ENCODE measurements at regions not wholly inside any gene's neighbourhood (a gene's known extent, or its start where the extent isn't known, plus 50 kb on each side); places are given as distances from the start of the nearest gene placed in this dataset.

DNA sequence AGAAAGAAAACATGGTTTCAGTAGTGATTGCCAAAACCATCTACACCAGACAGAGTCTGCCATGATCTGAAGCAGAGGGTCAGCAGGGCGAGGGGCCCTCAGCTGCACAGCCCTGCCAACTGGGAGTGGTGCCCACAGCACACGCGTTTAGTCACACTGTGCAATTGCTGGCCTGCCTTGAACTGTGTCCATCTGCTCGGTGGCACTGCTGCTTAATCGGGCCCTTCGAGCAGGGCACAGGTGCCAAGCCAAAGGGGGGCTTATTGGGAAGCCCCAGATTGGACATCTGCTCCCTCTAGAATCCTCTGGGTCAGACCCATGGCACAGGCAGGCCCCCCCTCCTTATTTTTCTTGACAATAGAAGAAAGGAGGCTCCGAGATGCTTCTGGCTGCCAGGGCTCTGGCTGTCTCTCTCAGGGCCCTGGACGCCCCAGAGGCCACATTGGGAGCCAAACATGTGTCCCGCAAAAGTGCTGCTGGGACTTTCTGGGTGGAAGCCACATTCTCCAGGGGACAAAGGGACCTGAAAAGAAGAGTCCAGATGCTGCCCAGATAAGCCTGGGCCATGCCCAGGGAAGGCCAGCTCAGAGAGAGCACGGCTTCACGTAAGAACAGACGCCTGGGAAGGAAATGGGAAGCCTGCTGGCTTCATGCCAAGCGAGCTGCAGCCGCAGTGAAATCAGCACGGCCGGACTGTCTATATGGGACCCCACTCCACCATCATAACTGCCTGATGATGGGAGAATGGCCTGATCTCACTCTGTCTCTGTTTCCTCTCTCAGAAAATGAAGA is 349.2 kb downstream of the GADD45G start:
- no peaks in the 10 kb centered on the region for H4K20me1 ChIP-seq (ENCODE audit: insufficient read depth, low read length)
- H3K36me3 ChIP-seq (ENCODE audit: insufficient read depth, low read length), result no peaks in the 10 kb centered on the region
- no peaks in the 10 kb centered on the region for H3K79me2 ChIP-seq (ENCODE audit: insufficient read depth, low read length)
- no peak overlapping the region for H3K27ac ChIP-seq (ENCODE audit: low read depth, low read length, poor library complexity, severe bottlenecking)
- H3K9me2 ChIP-seq (ENCODE audit: low read depth, low read length), result no peaks in the 10 kb centered on the region
- H2AFZ ChIP-seq (ENCODE audit: low read length), result no peak overlapping the region
- no peaks in the 10 kb centered on the region for H3K4me1 ChIP-seq (ENCODE audit: insufficient read depth, low read length, severe bottlenecking)
- no peaks in the 10 kb centered on the region for H3K27me3 ChIP-seq (ENCODE audit: insufficient read depth, low read length)
- no peak overlapping the region for H3K4me3 ChIP-seq (ENCODE audit: low read depth, low read length, poor library complexity, severe bottlenecking)
- H3K9me3 ChIP-seq (ENCODE audit: low read length), result no peaks in the 10 kb centered on the region
- no peak for TF ChIP-seq EZH2 (IDR thresholded peaks at IDR 0.05; ENCODE audit: borderline replicate concordance, low read length)
- TF ChIP-seq, protein P1, sequence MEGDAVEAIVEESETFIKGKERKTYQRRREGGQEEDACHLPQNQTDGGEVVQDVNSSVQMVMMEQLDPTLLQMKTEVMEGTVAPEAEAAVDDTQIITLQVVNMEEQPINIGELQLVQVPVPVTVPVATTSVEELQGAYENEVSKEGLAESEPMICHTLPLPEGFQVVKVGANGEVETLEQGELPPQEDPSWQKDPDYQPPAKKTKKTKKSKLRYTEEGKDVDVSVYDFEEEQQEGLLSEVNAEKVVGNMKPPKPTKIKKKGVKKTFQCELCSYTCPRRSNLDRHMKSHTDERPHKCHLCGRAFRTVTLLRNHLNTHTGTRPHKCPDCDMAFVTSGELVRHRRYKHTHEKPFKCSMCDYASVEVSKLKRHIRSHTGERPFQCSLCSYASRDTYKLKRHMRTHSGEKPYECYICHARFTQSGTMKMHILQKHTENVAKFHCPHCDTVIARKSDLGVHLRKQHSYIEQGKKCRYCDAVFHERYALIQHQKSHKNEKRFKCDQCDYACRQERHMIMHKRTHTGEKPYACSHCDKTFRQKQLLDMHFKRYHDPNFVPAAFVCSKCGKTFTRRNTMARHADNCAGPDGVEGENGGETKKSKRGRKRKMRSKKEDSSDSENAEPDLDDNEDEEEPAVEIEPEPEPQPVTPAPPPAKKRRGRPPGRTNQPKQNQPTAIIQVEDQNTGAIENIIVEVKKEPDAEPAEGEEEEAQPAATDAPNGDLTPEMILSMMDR (IDR thresholded peaks at IDR 0.05; ENCODE audit: low read length), result no peak
- no peak overlapping the region for H3K9ac ChIP-seq (ENCODE audit: low read length)
- no peaks in the 10 kb centered on the region for H3F3A ChIP-seq (ENCODE audit: insufficient read depth, low read length)
- no peak overlapping the region for H3K4me2 ChIP-seq (ENCODE audit: low read length)

DNA sequence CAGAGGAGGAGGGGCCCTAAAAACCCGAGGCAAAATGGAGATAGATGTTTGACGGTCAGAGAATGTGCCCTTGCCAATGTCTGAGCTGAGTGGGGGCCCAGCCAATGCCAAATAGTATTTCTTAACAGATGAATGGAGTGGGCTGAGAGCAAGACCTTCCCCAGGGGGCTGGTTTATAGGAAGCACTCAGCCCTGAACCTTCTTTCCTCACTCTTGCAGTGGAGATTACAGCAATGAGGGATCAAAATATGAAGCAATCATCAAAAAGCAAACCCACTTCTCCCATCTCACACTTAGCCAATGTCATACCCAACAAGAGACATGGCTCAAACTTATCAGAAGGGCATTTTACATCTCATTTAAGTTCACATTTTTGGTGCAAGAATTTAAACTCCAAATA is 350.3 kb downstream of the GADD45G start:
- no peak overlapping the region for H3K9ac ChIP-seq (ENCODE audit: low read length)
- no peaks in the 10 kb centered on the region for H3K4me1 ChIP-seq (ENCODE audit: insufficient read depth, low read length, severe bottlenecking)
- no peaks in the 10 kb centered on the region for H3K79me2 ChIP-seq (ENCODE audit: insufficient read depth, low read length)
- no peaks in the 10 kb centered on the region for H3K27me3 ChIP-seq (ENCODE audit: insufficient read depth, low read length)
- TF ChIP-seq EZH2 (IDR thresholded peaks at IDR 0.05; ENCODE audit: borderline replicate concordance, low read length), result no peak
- TF ChIP-seq, protein P1 (IDR thresholded peaks at IDR 0.05; ENCODE audit: low read length), result no peak
- H3K4me3 ChIP-seq (ENCODE audit: low read depth, low read length, poor library complexity, severe bottlenecking), result no peak overlapping the region
- no peaks in the 10 kb centered on the region for H3K9me2 ChIP-seq (ENCODE audit: low read depth, low read length)
- no peaks in the 10 kb centered on the region for H3K9me3 ChIP-seq (ENCODE audit: low read length)
- no peak overlapping the region for H2AFZ ChIP-seq (ENCODE audit: low read length)
- no peaks in the 10 kb centered on the region for H4K20me1 ChIP-seq (ENCODE audit: insufficient read depth, low read length)
- no peaks in the 10 kb centered on the region for H3F3A ChIP-seq (ENCODE audit: insufficient read depth, low read length)
- no peaks in the 10 kb centered on the region for H3K36me3 ChIP-seq (ENCODE audit: insufficient read depth, low read length)
- H3K4me2 ChIP-seq (ENCODE audit: low read length), result no peak overlapping the region
- no peak overlapping the region for H3K27ac ChIP-seq (ENCODE audit: low read depth, low read length, poor library complexity, severe bottlenecking)

DNA sequence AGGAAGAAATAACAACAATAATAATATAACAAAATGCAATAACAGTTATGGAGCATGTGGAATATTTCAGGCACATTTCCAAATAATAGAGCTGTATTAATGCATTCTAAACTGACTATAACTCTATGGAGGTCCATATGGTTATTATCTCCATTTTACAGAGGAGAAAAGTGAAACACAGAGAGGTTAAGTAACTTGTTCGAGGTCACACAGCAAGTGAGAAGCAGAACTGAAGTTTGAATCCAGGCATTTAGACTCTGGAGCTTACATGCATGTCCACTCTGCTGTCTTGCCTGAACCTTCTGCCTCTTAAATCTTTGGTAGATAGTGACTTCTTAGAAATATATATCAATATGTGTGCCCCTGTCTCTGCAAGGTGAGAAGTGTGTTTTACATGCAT is 350.8 kb downstream of the GADD45G start:
- TF ChIP-seq, protein P1 (IDR thresholded peaks at IDR 0.05; ENCODE audit: low read length), result no peak
- no peak for TF ChIP-seq EZH2 (IDR thresholded peaks at IDR 0.05; ENCODE audit: borderline replicate concordance, low read length)
- Histone ChIP-seq H3K4me1 (ENCODE audit: insufficient read depth, low read length, severe bottlenecking) (no peaks in the 10 kb centered on the region), H3K9me3 (ENCODE audit: low read length) (no peaks in the 10 kb centered on the region), H3K9ac (ENCODE audit: low read length) (no peak overlapping the region), H3K9me2 (ENCODE audit: low read depth, low read length) (no peaks in the 10 kb centered on the region), H4K20me1 (ENCODE audit: insufficient read depth, low read length) (no peaks in the 10 kb centered on the region), H3F3A (ENCODE audit: insufficient read depth, low read length) (no peaks in the 10 kb centered on the region), H3K36me3 (ENCODE audit: insufficient read depth, low read length) (no peaks in the 10 kb centered on the region), H3K4me2 (ENCODE audit: low read length) (no peak overlapping the region), H3K4me3 (ENCODE audit: low read depth, low read length, poor library complexity, severe bottlenecking) (no peak overlapping the region), H3K27me3 (ENCODE audit: insufficient read depth, low read length) (no peaks in the 10 kb centered on the region), H3K27ac (ENCODE audit: low read depth, low read length, poor library complexity, severe bottlenecking) (no peak overlapping the region), H3K79me2 (ENCODE audit: insufficient read depth, low read length) (no peaks in the 10 kb centered on the region), H2AFZ (ENCODE audit: low read length) (no peak overlapping the region)

All from OCI-LY1 (cell line).